Type B pancreatic cell (in vitro differentiated cells): ENCODE measurements at regions not wholly inside any gene's neighbourhood (a gene's known extent, or its start where the extent isn't known, plus 50 kb on each side); places are given as distances from the start of the nearest gene placed in this dataset.
A peak's percentile ranks its signal among the peaks of the same experiment; 100 is the strongest.

Source experiments
- DNase-seq: peaks from one replicate; pipeline ENCODE4 v3.0.0; 2021; ENCODE audit warnings: mixed read lengths; ENCODE audit not compliant: unreplicated experiment; ENCODE audit errors: extremely low spot score
- H3K27ac Mint-ChIP-seq: 2 replicates; pipeline ENCODE4 v1.8.0; 2021; ENCODE audit warnings: mild to moderate bottlenecking, mixed read lengths
- H3K27me3 Mint-ChIP-seq: 2 replicates; pipeline ENCODE4 v1.8.0; 2021; ENCODE audit warnings: mixed read lengths
- H3K36me3 Mint-ChIP-seq: 2 replicates; pipeline ENCODE4 v1.8.0; 2021; ENCODE audit warnings: mixed read lengths
- H3K4me1 Mint-ChIP-seq: one replicate; pipeline ENCODE4 v1.8.0; 2021; ENCODE audit warnings: mixed read lengths; ENCODE audit not compliant: unreplicated experiment
- H3K4me3 Mint-ChIP-seq: 2 replicates; pipeline ENCODE4 v1.8.0; 2021; ENCODE audit warnings: mild to moderate bottlenecking, mixed read lengths
- H3K9me3 Mint-ChIP-seq: 2 replicates; pipeline ENCODE4 v1.8.0; 2021; ENCODE audit warnings: mixed read lengths
- CTCF ChIP-seq: fragments of 200-600 bp; sonication (generic); conservative IDR thresholded peaks from 2 replicates; pipeline ENCODE4 v1.5.0; 2021; ENCODE audit warnings: antibody characterized with exemption, mild to moderate bottlenecking

GRCh38 chr1:219837274-219837993 is 90.9 kb downstream of the SLC30A10 start:
- no peak for DNase-seq
- H3K4me3 Mint-ChIP-seq: peak overlapping the region; percentile 59
- H3K27me3 Mint-ChIP-seq: peaks cover 20% of the 10 kb centered on the region
- H3K4me1 Mint-ChIP-seq: peaks cover 18% of the 10 kb centered on the region
- H3K36me3 Mint-ChIP-seq: no peaks in the 10 kb centered on the region
- TF ChIP-seq CTCF: peak; percentile 86
- no peaks in the 10 kb centered on the region for H3K9me3 Mint-ChIP-seq
- H3K27ac Mint-ChIP-seq: no peak overlapping the region

- DNase-seq: no peak
- H3K36me3 Mint-ChIP-seq: no peaks in the 10 kb centered on the region
- no peak overlapping the region for H3K4me3 Mint-ChIP-seq
- H3K9me3 Mint-ChIP-seq: no peaks in the 10 kb centered on the region
- H3K27me3 Mint-ChIP-seq: peaks cover 17% of the 10 kb centered on the region
- no peak for TF ChIP-seq CTCF
- H3K27ac Mint-ChIP-seq: no peak overlapping the region
- H3K4me1 Mint-ChIP-seq: peaks cover 15% of the 10 kb centered on the region
These were observed 93.9 kb downstream of the SLC30A10 start for GRCh38 chr1:219834314-219834917.

- Mint-ChIP-seq H3K27me3 (peaks cover 14% of the 10 kb centered on the region), H3K4me3 (no peak overlapping the region), H3K27ac (no peak overlapping the region), H3K4me1 (peaks cover 6% of the 10 kb centered on the region), H3K36me3 (no peaks in the 10 kb centered on the region), H3K9me3 (no peaks in the 10 kb centered on the region)
- DNase-seq: no peak
- TF ChIP-seq CTCF: no peak
These were observed 95.0 kb downstream of the SLC30A10 start for GRCh38 chr1:219833214-219833815.

- no peak for DNase-seq
- Mint-ChIP-seq H3K36me3 (no peaks in the 10 kb centered on the region), H3K9me3 (peaks cover 4% of the 10 kb centered on the region), H3K27ac (no peak overlapping the region), H3K4me3 (no peak overlapping the region), H3K4me1 (peaks cover 4% of the 10 kb centered on the region), H3K27me3 (no peaks in the 10 kb centered on the region)
- no peak for TF ChIP-seq CTCF
These were observed 102.1 kb downstream of the SLC30A10 start for GRCh38 chr1:219826290-219826689.

- H3K4me3 Mint-ChIP-seq: no peak overlapping the region
- no peak for DNase-seq
- H3K4me1 Mint-ChIP-seq: peaks cover 6% of the 10 kb centered on the region
- no peak for TF ChIP-seq CTCF
- no peaks in the 10 kb centered on the region for H3K36me3 Mint-ChIP-seq
- no peak overlapping the region for H3K27ac Mint-ChIP-seq
- H3K9me3 Mint-ChIP-seq: peaks cover 4% of the 10 kb centered on the region
- H3K27me3 Mint-ChIP-seq: no peaks in the 10 kb centered on the region
These were observed 103.0 kb downstream of the SLC30A10 start for GRCh38 chr1:219825355-219825754.
